Sigmoid colon (tissue), 3 donors: ENCODE measurements at regions not wholly inside any gene's neighbourhood (a gene's known extent, or its start where the extent isn't known, plus 50 kb on each side); places are given as distances from the start of the nearest gene placed in this dataset.

Source experiments
- POLR2A ChIP-seq, 2 donors: fragments of 450-650 bp; IDR thresholded peaks; one replicate each; pipeline ENCODE4 v1.6.1; 2016; ENCODE audit warnings: antibody characterized with exemption in 2 of 2, mild to moderate bottlenecking in 2 of 2, moderate library complexity in 2 of 2
- TF ChIP-seq, protein P1 (sequence below), 4 experiments: fragments of 450-650 bp in 3 of 4; fragments of 200-600 bp in 1 of 4; IDR thresholded peaks; one replicate each; pipeline ENCODE4 v1.5.1; 2016 to 2019; ENCODE audit warnings: antibody characterized with exemption in 4 of 4, mild to moderate bottlenecking in 3 of 4, moderate library complexity in 2 of 4

DNA sequence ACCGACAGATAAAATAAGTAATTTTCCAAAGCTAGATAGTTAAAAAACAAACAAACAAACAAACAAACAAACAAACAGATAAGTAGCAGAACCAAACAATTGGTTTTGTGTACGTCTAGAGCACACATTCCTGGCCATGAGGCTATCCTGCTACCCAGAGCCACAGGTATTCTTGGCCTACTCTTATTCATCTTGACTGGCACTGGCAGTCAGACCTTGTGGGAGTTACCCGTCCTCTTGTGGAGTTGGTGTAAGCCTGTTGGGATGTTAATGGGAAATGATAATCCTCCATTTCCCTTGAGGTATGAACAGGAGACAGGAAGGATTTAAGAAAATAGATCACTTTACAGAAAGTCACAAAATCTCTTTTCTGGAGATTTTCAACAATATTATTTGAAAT lies 142.4 kb upstream of the MEOX2 start:
- TF ChIP-seq, protein P1, sequence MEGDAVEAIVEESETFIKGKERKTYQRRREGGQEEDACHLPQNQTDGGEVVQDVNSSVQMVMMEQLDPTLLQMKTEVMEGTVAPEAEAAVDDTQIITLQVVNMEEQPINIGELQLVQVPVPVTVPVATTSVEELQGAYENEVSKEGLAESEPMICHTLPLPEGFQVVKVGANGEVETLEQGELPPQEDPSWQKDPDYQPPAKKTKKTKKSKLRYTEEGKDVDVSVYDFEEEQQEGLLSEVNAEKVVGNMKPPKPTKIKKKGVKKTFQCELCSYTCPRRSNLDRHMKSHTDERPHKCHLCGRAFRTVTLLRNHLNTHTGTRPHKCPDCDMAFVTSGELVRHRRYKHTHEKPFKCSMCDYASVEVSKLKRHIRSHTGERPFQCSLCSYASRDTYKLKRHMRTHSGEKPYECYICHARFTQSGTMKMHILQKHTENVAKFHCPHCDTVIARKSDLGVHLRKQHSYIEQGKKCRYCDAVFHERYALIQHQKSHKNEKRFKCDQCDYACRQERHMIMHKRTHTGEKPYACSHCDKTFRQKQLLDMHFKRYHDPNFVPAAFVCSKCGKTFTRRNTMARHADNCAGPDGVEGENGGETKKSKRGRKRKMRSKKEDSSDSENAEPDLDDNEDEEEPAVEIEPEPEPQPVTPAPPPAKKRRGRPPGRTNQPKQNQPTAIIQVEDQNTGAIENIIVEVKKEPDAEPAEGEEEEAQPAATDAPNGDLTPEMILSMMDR (IDR thresholded peaks at IDR 0.05) = no peak
- TF ChIP-seq POLR2A (IDR thresholded peaks at IDR 0.05) = no peak
